Kidney (tissue), 13 donors: ENCODE measurements at regions not wholly inside any gene's neighbourhood (a gene's known extent, or its start where the extent isn't known, plus 50 kb on each side); places are given as distances from the start of the nearest gene placed in this dataset.

Experiments used
- DNase-seq, 5 donors: peaks; one replicate each; pipeline ENCODE4 v3.0.0-alpha.2; 2013 to 2020
- FAIRE-seq: peaks from 2 replicates; lab custom pipeline; 2012; peaks lifted over from hg19 to GRCh38; lab: Jason Lieb, UNC
- H3K27ac ChIP-seq, 2 donors: one replicate each; pipeline ENCODE4 v1.7.0; 2013; ENCODE audit warnings: low read depth in 2 of 2, low read length in 2 of 2, inconsistent platforms in 1 of 2
- H3K27me3 ChIP-seq: one replicate; pipeline ENCODE4 v1.7.1; 2013; ENCODE audit warnings: low read length, inconsistent platforms; ENCODE audit not compliant: control insufficient read depth, insufficient read depth
- H3K36me3 ChIP-seq, 3 donors: one replicate each; pipeline versions ENCODE4 v1.7.0 to v1.7.1; 2013; ENCODE audit warnings: low read length in 3 of 3, control low read depth in 1 of 3, inconsistent platforms in 1 of 3; ENCODE audit not compliant: insufficient read depth in 3 of 3, control insufficient read depth in 2 of 3
- H3K4me1 ChIP-seq, 3 donors: one replicate each; pipeline versions ENCODE4 v1.7.0 to v1.7.1; 2013; ENCODE audit warnings: low read length in 3 of 3, inconsistent platforms in 1 of 3, low read depth in 1 of 3; ENCODE audit not compliant: control insufficient read depth in 2 of 3, insufficient read depth in 2 of 3
- H3K4me3 ChIP-seq, 3 donors: one replicate each; pipeline versions ENCODE4 v1.7.0 to v1.8.1; 2013; ENCODE audit warnings: low read length in 3 of 3, control low read depth in 1 of 3, inconsistent platforms in 1 of 3
- H3K9ac ChIP-seq, 3 donors: one replicate each; pipeline versions ENCODE4 v1.7.0 to v1.7.1; 2013; ENCODE audit warnings: low read length in 3 of 3, control low read depth in 1 of 3, inconsistent platforms in 1 of 3
- H3K9me3 ChIP-seq, 3 donors: one replicate each; pipeline versions ENCODE4 v1.7.0 to v1.7.1; 2013; ENCODE audit warnings: low read length in 3 of 3, control low read depth in 1 of 3, inconsistent platforms in 1 of 3; ENCODE audit not compliant: control insufficient read depth in 2 of 3, insufficient read depth in 1 of 3
- intact Hi-C: fragments of 100-400 bp; cut with DNase I; formaldehyde crosslinking; loops from one replicate; pipeline ENCODE4 v1.11.1; 2022
- TF ChIP-seq, protein P1 (sequence below): IDR thresholded peaks from 3 replicates; pipeline ENCODE4 v1.5.1; 2012; ENCODE audit warnings: mild to moderate bottlenecking, moderate library complexity, borderline replicate concordance; ENCODE audit not compliant: insufficient read depth; ENCODE audit errors: extremely low read depth
- donor health status: control.
- donor health status: control.
- donor health status: control.
- donor health status: control.
- donor health status: control.
- donor health status: DM: yes; HTN: yes; CAD: no.
- donor health status: Normal renal cell carcinoma (clear cell type).

DNA sequence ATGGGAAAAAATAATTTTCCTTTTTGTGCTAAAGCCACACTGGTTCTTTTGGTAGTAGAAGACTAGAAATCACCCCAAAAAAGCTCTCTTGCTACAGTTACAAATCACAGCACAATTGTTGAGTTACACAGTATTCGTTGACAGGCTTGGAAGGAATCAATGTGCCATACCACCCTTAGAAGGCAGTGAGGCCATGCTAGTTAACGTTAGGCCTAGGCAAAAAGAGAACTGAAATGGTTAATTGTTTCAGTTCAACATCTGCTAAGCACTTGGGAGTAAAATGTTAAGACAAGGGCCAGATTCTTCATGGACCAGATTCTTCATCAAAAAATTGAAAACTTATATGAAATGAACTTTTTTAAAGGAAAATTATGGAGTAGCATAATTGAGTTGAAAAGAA, 626.2 kb downstream of the UTRN start:
- no peaks in the 10 kb centered on the region for H3K36me3 ChIP-seq
- DNase-seq, result no peak

DNA sequence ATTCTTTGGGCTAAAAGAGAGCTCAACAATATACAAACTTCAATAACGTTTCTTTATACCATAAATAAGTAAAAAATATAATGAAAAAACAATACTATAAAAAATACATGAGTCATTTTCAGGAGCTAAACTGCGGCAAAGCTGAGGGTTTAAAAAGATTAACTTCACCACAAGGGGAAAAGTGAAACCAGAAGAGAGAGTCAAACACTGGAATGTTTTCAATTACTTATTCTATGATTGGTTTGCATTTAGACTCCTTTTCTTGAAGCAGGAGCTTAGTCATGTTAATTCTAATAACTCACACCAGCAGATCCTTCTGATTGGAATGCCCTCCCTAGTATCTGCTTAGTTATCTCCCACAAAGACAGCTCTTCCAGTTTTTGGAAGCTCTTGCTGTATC, 627.3 kb downstream of the UTRN start:
- H3K9me3 ChIP-seq, result no peaks in the 10 kb centered on the region
- FAIRE-seq, result no peak
- no peaks in the 10 kb centered on the region for H3K27me3 ChIP-seq
- H3K4me1 ChIP-seq, result no peaks in the 10 kb centered on the region
- no peak overlapping the region for H3K27ac ChIP-seq
- H3K9ac ChIP-seq, result no peak overlapping the region
- intact Hi-C loops, result no loop called here
- TF ChIP-seq, protein P1, sequence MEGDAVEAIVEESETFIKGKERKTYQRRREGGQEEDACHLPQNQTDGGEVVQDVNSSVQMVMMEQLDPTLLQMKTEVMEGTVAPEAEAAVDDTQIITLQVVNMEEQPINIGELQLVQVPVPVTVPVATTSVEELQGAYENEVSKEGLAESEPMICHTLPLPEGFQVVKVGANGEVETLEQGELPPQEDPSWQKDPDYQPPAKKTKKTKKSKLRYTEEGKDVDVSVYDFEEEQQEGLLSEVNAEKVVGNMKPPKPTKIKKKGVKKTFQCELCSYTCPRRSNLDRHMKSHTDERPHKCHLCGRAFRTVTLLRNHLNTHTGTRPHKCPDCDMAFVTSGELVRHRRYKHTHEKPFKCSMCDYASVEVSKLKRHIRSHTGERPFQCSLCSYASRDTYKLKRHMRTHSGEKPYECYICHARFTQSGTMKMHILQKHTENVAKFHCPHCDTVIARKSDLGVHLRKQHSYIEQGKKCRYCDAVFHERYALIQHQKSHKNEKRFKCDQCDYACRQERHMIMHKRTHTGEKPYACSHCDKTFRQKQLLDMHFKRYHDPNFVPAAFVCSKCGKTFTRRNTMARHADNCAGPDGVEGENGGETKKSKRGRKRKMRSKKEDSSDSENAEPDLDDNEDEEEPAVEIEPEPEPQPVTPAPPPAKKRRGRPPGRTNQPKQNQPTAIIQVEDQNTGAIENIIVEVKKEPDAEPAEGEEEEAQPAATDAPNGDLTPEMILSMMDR, result no peak
- H3K36me3 ChIP-seq, result no peaks in the 10 kb centered on the region
- DNase-seq, result no peak
- H3K4me3 ChIP-seq, result no peak overlapping the region

More for the DNA sequence above, 626.2 kb downstream of the UTRN start:
- Histone ChIP-seq H3K4me3 (no peak overlapping the region), H3K27me3 (no peaks in the 10 kb centered on the region), H3K9me3 (no peaks in the 10 kb centered on the region), H3K9ac (no peak overlapping the region), H3K4me1 (no peaks in the 10 kb centered on the region), H3K27ac (no peak overlapping the region)
- intact Hi-C loops, result no loop called here
- TF ChIP-seq, protein P1, result no peak
- FAIRE-seq, result no peak

DNA sequence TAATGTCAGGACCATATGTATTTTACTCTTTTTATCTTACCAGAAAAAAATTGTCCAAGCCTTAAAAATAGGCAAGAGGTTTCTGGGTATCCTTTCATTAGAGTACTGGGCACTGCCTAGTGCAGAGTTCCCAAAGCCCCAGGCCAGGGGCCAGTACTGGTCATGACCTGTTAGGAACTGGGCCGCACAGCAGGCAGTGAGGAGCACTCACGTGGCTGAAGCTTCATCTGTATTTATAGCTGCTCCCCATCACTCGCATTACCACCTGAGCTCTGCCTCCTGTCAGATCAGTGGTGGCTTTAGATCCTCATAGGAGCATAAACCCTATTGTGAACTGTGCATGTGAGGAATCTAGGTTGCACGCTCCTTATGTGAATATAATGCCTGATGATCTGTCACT, 632.9 kb downstream of the UTRN start:
- Histone ChIP-seq H3K9ac (no peak overlapping the region), H3K27ac (no peak overlapping the region), H3K4me3 (no peak overlapping the region), H3K27me3 (no peaks in the 10 kb centered on the region), H3K9me3 (no peaks in the 10 kb centered on the region), H3K36me3 (no peaks in the 10 kb centered on the region), H3K4me1 (peaks cover 0 to 4% (median 0%) of the 10 kb centered on the region in 3 donors)
- TF ChIP-seq, protein P1, result no peak
- FAIRE-seq, result no peak
- peak in 1 of 5 donors; percentile 42 for DNase-seq
- intact Hi-C loops, result no loop called here

DNA sequence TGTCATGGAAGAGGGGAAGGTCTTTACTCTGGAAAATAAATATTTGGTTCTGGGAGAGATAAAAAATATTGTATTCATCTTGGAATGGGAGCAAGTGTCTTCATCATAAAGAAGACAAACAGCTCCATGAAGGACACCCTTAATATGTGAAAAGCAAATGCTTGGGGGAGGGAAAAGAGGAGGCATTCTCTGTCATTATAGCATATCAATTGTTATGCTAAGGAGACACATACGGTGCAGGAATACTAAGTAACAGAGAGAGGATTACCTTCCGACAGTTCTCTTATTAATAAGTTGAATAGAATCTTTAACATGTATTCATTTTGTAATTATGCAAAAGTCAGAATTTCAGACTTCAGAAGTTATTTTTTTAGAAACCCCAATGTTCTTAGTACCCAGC, 634.4 kb downstream of the UTRN start:
- TF ChIP-seq, protein P1, result no peak
- intact Hi-C loops, result no loop called here
- H3K36me3 ChIP-seq, result no peaks in the 10 kb centered on the region
- no peak for DNase-seq
- no peak overlapping the region for H3K4me3 ChIP-seq
- H3K9me3 ChIP-seq, result no peaks in the 10 kb centered on the region
- no peak overlapping the region for H3K27ac ChIP-seq
- H3K9ac ChIP-seq, result no peak overlapping the region
- no peak for FAIRE-seq
- no peaks in the 10 kb centered on the region for H3K27me3 ChIP-seq
- H3K4me1 ChIP-seq, result peaks cover 0 to 4% (median 0%) of the 10 kb centered on the region in 3 donors
